Osteocyte (in vitro differentiated cells): ENCODE measurements at regions not wholly inside any gene's neighbourhood (a gene's known extent, or its start where the extent isn't known, plus 50 kb on each side); places are given as distances from the start of the nearest gene placed in this dataset.

Experiments
- DNase-seq: peaks from one replicate; pipeline ENCODE4 v3.0.0; 2021; ENCODE audit warnings: mixed read lengths; ENCODE audit not compliant: unreplicated experiment; ENCODE audit errors: extremely low spot score
- H3K27ac Mint-ChIP-seq: one replicate; pipeline ENCODE4 v1.8.0; 2021; ENCODE audit warnings: mild to moderate bottlenecking, mixed read lengths; ENCODE audit not compliant: unreplicated experiment
- H3K27me3 Mint-ChIP-seq: one replicate; pipeline ENCODE4 v1.8.0; 2021; ENCODE audit warnings: mixed read lengths; ENCODE audit not compliant: unreplicated experiment
- H3K36me3 Mint-ChIP-seq: one replicate; pipeline ENCODE4 v1.8.0; 2021; ENCODE audit warnings: mixed read lengths; ENCODE audit not compliant: unreplicated experiment
- H3K4me1 Mint-ChIP-seq: one replicate; pipeline ENCODE4 v1.8.0; 2021; ENCODE audit warnings: mixed read lengths; ENCODE audit not compliant: unreplicated experiment
- H3K4me3 Mint-ChIP-seq: one replicate; pipeline ENCODE4 v1.8.0; 2021; ENCODE audit warnings: mild to moderate bottlenecking, moderate library complexity, mixed read lengths; ENCODE audit not compliant: unreplicated experiment
- H3K9me3 Mint-ChIP-seq: one replicate; pipeline ENCODE4 v1.8.0; 2021; ENCODE audit warnings: mixed read lengths; ENCODE audit not compliant: unreplicated experiment
- TF ChIP-seq, protein P1 (sequence below): fragments of 200-600 bp; sonication (generic); IDR thresholded peaks from 2 replicates; pipeline ENCODE4 v1.5.0; 2021; ENCODE audit warnings: antibody characterized with exemption, mild to moderate bottlenecking, moderate library complexity

DNA sequence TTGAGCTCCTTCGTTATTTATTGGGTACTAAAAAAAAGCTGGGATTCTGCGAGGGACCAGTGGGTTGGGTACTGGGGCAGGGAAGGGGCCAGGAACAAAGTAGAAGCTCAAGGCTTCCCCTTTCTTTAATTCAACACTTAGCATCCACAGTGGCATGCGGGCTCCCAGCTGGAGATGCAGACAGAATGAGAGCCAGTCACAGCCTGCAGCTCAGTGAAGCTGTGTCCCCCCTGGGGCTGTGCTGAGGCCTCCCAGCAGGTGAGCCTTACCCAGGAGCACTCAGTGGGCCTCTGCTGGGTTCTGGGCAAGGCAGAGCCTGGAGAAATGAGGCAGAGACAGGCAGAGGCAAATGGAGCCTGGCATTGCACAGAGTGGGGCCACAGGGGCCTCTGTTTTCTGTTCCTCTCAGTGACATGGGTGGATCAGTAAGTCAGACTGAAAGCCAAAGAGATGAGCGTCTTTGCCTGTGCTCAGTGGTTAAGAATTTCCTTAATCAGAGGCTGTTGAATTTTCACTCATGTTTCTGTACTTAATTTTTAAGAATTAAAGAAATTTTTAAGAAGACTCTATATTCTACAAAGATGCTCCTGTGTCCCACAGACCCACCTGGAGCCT is 181.4 kb upstream of the RBPJ start:
- Mint-ChIP-seq H3K4me1 (peaks cover 48% of the 10 kb centered on the region), H3K9me3 (no peaks in the 10 kb centered on the region), H3K27me3 (no peaks in the 10 kb centered on the region), H3K4me3 (no peak overlapping the region), H3K27ac (peak overlapping the region; percentile 86), H3K36me3 (no peaks in the 10 kb centered on the region)
- TF ChIP-seq, protein P1, sequence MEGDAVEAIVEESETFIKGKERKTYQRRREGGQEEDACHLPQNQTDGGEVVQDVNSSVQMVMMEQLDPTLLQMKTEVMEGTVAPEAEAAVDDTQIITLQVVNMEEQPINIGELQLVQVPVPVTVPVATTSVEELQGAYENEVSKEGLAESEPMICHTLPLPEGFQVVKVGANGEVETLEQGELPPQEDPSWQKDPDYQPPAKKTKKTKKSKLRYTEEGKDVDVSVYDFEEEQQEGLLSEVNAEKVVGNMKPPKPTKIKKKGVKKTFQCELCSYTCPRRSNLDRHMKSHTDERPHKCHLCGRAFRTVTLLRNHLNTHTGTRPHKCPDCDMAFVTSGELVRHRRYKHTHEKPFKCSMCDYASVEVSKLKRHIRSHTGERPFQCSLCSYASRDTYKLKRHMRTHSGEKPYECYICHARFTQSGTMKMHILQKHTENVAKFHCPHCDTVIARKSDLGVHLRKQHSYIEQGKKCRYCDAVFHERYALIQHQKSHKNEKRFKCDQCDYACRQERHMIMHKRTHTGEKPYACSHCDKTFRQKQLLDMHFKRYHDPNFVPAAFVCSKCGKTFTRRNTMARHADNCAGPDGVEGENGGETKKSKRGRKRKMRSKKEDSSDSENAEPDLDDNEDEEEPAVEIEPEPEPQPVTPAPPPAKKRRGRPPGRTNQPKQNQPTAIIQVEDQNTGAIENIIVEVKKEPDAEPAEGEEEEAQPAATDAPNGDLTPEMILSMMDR, result no peak
- DNase-seq, result no peak

DNA sequence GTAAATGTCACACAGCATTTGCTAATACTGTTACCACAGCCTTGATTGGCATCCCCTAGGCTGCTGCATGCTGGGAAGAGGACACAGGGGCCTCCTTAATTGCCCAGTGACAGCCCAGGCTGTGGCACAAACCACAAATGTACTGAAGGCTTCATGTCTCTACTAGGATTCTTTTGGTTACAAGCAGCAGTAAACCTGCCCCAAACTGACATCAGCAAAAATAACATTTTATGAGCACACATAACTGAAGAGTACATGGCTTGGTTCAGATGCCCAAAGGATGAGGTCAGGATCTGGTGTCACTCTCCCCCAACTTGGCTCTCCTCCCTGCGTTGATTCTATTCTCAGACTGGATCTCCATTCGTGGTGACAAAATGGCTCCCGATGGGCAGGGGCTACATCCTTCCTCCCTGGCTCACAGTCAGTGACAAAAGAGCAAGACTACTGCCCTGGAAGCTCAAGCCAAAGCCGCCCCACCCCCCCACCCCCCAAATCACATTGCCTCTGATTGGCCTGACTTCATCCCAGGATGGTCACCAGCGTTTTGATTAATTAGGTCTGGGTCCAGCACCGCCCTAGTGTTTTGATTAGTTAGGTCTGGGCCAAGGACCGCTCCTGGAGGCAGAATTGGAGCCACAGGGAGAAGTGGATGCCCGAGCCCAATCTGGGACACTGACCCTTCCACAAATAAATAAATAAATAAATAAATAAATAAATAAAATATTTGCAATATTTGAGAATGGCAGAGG is 180.5 kb upstream of the RBPJ start:
- no peaks in the 10 kb centered on the region for H3K36me3 Mint-ChIP-seq
- no peaks in the 10 kb centered on the region for H3K9me3 Mint-ChIP-seq
- no peak for DNase-seq
- H3K27ac Mint-ChIP-seq, result peak overlapping the region; percentile 86
- no peaks in the 10 kb centered on the region for H3K27me3 Mint-ChIP-seq
- TF ChIP-seq, protein P1, result no peak
- no peak overlapping the region for H3K4me3 Mint-ChIP-seq
- peaks cover 57% of the 10 kb centered on the region for H3K4me1 Mint-ChIP-seq

DNA sequence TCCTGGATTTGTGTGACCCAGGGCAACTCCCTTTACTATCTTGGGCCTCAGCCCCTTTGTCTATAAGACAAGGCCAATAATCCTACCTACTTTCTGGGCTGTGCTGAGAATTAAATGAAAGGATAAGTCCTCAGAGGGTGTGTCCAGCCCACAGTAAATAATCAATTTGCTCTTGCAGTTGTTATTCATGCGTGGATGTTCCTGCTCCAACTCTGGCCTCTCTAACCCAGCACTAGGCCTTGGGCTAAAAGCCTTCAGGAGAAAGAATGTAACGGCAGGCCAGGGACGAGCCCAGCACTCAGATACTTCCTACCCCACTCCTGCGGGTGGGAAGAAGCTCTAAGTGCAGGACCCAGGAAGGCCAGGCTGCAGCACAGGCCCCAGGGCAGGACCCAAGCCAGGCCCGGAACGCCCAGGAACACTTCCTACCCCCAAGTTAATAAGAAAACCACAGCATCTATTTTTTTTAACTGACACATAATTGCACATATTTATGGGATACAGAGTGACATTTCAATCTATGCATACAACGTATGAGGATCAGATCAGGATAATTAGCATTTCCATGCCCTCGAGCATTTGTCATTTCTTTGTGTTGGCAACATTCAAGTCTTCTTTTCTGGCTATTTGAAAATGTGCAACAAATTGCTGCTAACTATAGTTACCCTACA is 179.6 kb upstream of the RBPJ start:
- Mint-ChIP-seq H3K9me3 (no peaks in the 10 kb centered on the region), H3K4me3 (peak overlapping the region; percentile 29), H3K4me1 (peaks cover 61% of the 10 kb centered on the region), H3K36me3 (no peaks in the 10 kb centered on the region), H3K27me3 (no peaks in the 10 kb centered on the region), H3K27ac (peak overlapping the region; percentile 96)
- no peak for DNase-seq
- TF ChIP-seq, protein P1, result no peak

DNA sequence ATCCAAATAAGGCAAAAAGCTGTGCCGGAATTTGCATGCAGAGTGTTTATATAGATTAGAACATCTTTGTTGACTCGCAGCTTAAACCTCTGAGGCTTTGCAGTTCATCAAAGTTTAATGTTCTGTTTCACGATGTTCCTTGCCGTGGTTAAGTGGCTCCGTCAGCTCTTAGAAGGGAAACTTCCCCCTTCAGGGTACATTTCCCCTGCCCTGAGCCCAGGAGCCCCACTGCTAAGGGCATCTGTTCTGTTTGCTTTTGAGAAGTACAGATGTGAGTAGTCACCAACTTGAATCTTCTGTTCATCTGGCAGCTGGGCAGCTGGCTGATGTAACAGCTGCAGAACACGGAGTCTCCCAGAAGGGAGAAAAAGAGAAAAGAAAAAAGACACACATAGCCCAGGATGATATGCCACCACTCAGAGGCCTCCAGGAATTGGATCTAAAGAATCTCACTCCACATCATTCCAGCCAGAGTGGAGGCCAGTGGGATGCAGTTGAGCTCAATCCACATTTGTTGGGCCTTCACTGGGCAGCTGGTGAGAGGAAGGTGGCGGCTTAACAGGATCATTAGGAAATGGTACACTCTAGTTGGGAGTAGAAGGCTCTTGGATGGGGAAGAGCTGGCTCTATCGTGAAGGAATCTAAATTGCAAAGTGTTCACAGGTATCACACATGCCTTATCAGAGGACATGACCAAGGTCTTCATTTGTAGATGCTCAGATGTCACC is 178.7 kb upstream of the RBPJ start:
- Mint-ChIP-seq H3K4me3 (peak overlapping the region; percentile 29), H3K4me1 (peaks cover 61% of the 10 kb centered on the region), H3K9me3 (peaks cover 3% of the 10 kb centered on the region), H3K27ac (peak overlapping the region; percentile 96), H3K27me3 (no peaks in the 10 kb centered on the region), H3K36me3 (no peaks in the 10 kb centered on the region)
- DNase-seq, result peak; percentile 85
- TF ChIP-seq, protein P1, result no peak
